HEK293T (cell line): ENCODE measurements at regions not wholly inside any gene's neighbourhood (a gene's known extent, or its start where the extent isn't known, plus 50 kb on each side); places are given as distances from the start of the nearest gene placed in this dataset.

Source experiments
- ARNT ChIP-seq: fragments of 450-650 bp; IDR thresholded peaks from 2 replicates; pipeline ENCODE4 v1.6.1; 2017; ENCODE audit warnings: mild to moderate bottlenecking
- BHLHE40 ChIP-seq: fragments of 450-650 bp; IDR thresholded peaks from 2 replicates; pipeline ENCODE4 v1.6.1; 2016; ENCODE audit warnings: mild to moderate bottlenecking, moderate library complexity, borderline replicate concordance
- FOXA1 ChIP-seq: fragments of 450-650 bp; IDR thresholded peaks from 2 replicates; pipeline ENCODE4 v1.6.1; 2016; ENCODE audit warnings: mild to moderate bottlenecking
- FOXK2 ChIP-seq: fragments of 450-650 bp; IDR thresholded peaks from 2 replicates; pipeline ENCODE4 v1.6.1; 2016; ENCODE audit warnings: mild to moderate bottlenecking
- FOXM1 ChIP-seq: fragments of 450-650 bp; IDR thresholded peaks from 2 replicates; pipeline ENCODE4 v1.6.1; 2017; ENCODE audit warnings: mild to moderate bottlenecking, borderline replicate concordance
- HDGF ChIP-seq: fragments of 450-650 bp; IDR thresholded peaks from 2 replicates; pipeline ENCODE4 v1.6.1; 2017; ENCODE audit warnings: antibody characterized with exemption, borderline replicate concordance
- LEF1 ChIP-seq: fragments of 450-650 bp; IDR thresholded peaks from 2 replicates; pipeline ENCODE4 v1.6.1; 2017; ENCODE audit warnings: mild to moderate bottlenecking, borderline replicate concordance
- SP1 ChIP-seq: fragments of 450-650 bp; IDR thresholded peaks from 2 replicates; pipeline ENCODE4 v1.6.1; 2017
- TARDBP ChIP-seq: fragments of 450-650 bp; IDR thresholded peaks from 2 replicates; pipeline ENCODE4 v1.6.1; 2016

- TF ChIP-seq HDGF (no peak), FOXA1 (no peak), FOXM1 (no peak), TARDBP (no peak), SP1 (no peak), ARNT (no peak), FOXK2 (no peak), BHLHE40 (no peak), LEF1 (no peak)
These were observed 52.3 kb upstream of the ZNF536 start for GRCh38 chr19:30319876-30320275.
